B cell (primary cell): ENCODE measurements at regions not wholly inside any gene's neighbourhood (a gene's known extent, or its start where the extent isn't known, plus 50 kb on each side); places are given as distances from the start of the nearest gene placed in this dataset.

Source experiments
- CTCF ChIP-seq: fragments of 200-600 bp; IDR thresholded peaks from one replicate; pipeline ENCODE4 v1.8.0; 2022; ENCODE audit warnings: antibody characterized with exemption, mild to moderate bottlenecking
- EZH2 ChIP-seq: IDR thresholded peaks from 2 replicates; pipeline ENCODE4 v1.6.1; 2012; ENCODE audit warnings: borderline replicate concordance, low read depth, mild to moderate bottlenecking, moderate library complexity, low read length; ENCODE audit not compliant: insufficient read depth, poor library complexity, severe bottlenecking

GRCh38 chr2:184372484-184372883 is 225.8 kb upstream of the ZNF804A start:
- no peak for TF ChIP-seq CTCF
- no peak for TF ChIP-seq EZH2
